ENCODE measurements at regions not wholly inside any gene's neighbourhood (a gene's known extent, or its start where the extent isn't known, plus 50 kb on each side); places are given as distances from the start of the nearest gene placed in this dataset.

DNA sequence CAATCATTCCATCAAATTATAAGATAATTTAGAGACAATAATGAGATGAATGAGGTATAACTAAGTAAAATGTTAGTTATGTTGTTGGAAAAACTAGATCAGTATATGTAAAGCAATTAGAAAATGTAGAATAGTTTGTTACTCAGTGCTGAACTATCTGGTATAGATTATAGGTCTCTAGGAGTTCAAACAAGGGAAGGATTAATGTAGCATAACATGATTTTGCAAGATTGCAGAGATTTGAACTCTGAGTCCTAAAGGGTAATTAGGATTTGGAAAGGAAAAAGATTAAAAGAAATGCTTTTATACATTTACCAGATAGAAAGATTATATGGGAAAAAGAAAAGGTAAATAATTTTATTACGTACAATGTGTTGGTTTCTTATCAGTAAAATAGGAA is 246.3 kb downstream of the KCNC2 start:
- POLR2A ChIA-PET: no interaction called here
- CTCF ChIA-PET: no interaction called here
- intact Hi-C loops (cut with micrococcal nuclease): no loop called here

DNA sequence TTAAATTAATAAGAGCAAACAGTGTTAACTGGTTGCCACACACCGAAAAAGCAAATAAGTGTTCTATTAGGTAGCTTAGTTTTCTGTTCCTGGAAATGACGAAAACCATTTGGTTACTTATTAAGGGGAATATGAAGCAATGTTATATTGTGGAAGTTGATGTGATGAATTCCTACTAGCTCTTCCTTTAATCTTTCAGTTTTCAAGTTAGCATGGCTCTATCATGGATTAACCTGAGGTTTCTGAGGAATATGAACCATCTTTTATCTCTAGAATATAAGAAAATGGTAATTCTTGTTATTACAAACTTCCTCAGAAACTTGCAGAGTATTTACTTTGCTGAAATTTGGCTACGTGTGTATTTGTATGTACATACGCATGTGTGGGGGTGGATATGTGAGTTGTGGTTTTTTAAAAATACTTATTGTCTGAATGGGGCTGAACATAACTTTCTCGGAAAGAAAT is 245.7 kb downstream of the KCNC2 start:
- POLR2A ChIA-PET: no interaction called here
- TF ChIP-seq, protein P1, sequence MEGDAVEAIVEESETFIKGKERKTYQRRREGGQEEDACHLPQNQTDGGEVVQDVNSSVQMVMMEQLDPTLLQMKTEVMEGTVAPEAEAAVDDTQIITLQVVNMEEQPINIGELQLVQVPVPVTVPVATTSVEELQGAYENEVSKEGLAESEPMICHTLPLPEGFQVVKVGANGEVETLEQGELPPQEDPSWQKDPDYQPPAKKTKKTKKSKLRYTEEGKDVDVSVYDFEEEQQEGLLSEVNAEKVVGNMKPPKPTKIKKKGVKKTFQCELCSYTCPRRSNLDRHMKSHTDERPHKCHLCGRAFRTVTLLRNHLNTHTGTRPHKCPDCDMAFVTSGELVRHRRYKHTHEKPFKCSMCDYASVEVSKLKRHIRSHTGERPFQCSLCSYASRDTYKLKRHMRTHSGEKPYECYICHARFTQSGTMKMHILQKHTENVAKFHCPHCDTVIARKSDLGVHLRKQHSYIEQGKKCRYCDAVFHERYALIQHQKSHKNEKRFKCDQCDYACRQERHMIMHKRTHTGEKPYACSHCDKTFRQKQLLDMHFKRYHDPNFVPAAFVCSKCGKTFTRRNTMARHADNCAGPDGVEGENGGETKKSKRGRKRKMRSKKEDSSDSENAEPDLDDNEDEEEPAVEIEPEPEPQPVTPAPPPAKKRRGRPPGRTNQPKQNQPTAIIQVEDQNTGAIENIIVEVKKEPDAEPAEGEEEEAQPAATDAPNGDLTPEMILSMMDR (IDR thresholded peaks at IDR 0.05): no peak
- CTCF ChIA-PET: no interaction called here
- H3K9me3 Mint-ChIP-seq: no peaks in the 10 kb centered on the region
- no peak for ATAC-seq (ENCODE audit: low read depth)
- no peak for DNase-seq
- H3K27me3 Mint-ChIP-seq: no peaks in the 10 kb centered on the region
- H3K4me3 Mint-ChIP-seq: no peak overlapping the region
- H3K27ac Mint-ChIP-seq: no peak overlapping the region
- H3K4me1 Mint-ChIP-seq: no peaks in the 10 kb centered on the region
- intact Hi-C loops (cut with micrococcal nuclease): no loop called here
- H3K36me3 Mint-ChIP-seq (ENCODE audit: low read depth): no peaks in the 10 kb centered on the region

More for the DNA sequence above, 246.3 kb downstream of the KCNC2 start:
- Mint-ChIP-seq H3K4me1 (no peaks in the 10 kb centered on the region), H3K36me3 (ENCODE audit: low read depth) (no peaks in the 10 kb centered on the region), H3K9me3 (no peaks in the 10 kb centered on the region), H3K4me3 (no peak overlapping the region), H3K27ac (no peak overlapping the region), H3K27me3 (no peaks in the 10 kb centered on the region)
- DNase-seq (no peak), ATAC-seq (ENCODE audit: low read depth) (no peak)
- TF ChIP-seq, protein P1 (IDR thresholded peaks at IDR 0.05): no peak

DNA sequence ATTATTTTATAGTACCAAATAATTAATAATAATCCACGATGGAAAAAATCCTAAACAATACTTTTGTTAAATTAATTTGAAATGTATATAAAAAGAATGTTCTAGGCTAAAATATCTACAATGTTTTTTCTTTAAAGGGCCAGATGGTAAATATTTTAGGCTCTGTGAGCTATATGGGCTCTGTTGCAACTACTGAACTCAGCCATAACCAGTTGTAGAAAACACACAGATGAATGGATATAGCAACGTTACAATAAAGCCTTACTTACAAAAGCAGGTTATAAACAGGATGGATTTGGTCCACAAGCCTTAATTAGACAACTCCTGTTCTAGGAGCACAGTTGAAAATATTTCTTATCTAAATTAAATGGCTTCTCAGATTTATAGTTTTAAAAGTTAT is 245.2 kb downstream of the KCNC2 start:
- DNase-seq (no peak), ATAC-seq (ENCODE audit: low read depth) (no peak)
- Mint-ChIP-seq H3K27me3 (no peaks in the 10 kb centered on the region), H3K4me1 (no peaks in the 10 kb centered on the region), H3K9me3 (no peaks in the 10 kb centered on the region), H3K27ac (no peak overlapping the region), H3K4me3 (no peak overlapping the region), H3K36me3 (ENCODE audit: low read depth) (no peaks in the 10 kb centered on the region)
- intact Hi-C loops (cut with micrococcal nuclease): no loop called here
- TF ChIP-seq, protein P1 (IDR thresholded peaks at IDR 0.05): no peak
- CTCF ChIA-PET: no interaction called here
- POLR2A ChIA-PET: no interaction called here

DNA sequence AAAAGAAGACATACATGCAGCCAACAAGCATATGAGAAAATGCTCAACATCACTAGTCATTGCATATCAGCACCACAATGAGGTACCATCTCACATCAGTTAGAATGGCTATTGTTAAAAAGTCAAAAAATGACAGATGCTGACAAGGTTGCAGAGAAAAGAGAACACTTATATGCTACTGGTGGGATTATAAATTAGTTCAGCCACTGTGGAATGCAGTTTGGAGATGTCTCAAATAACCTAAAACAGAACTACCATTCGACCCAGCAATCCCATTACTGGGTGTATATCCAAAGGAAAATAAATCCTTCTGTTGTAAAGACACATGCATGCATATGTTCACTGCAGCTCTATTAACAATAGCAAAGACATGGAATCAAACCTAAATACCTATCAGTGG is 238.4 kb downstream of the KCNC2 start:
- TF ChIP-seq, protein P1 (IDR thresholded peaks at IDR 0.05): no peak
- ChIA-PET CTCF (no interaction called here), POLR2A (no interaction called here)
- H3K27me3 Mint-ChIP-seq: no peaks in the 10 kb centered on the region
- no peaks in the 10 kb centered on the region for H3K36me3 Mint-ChIP-seq (ENCODE audit: low read depth)
- ATAC-seq (ENCODE audit: low read depth) (no peak), DNase-seq (no peak)
- H3K4me1 Mint-ChIP-seq: no peaks in the 10 kb centered on the region
- H3K9me3 Mint-ChIP-seq: peaks cover 2% of the 10 kb centered on the region
- no peak overlapping the region for H3K4me3 Mint-ChIP-seq
- intact Hi-C loops (cut with micrococcal nuclease): no loop called here
- no peak overlapping the region for H3K27ac Mint-ChIP-seq

DNA sequence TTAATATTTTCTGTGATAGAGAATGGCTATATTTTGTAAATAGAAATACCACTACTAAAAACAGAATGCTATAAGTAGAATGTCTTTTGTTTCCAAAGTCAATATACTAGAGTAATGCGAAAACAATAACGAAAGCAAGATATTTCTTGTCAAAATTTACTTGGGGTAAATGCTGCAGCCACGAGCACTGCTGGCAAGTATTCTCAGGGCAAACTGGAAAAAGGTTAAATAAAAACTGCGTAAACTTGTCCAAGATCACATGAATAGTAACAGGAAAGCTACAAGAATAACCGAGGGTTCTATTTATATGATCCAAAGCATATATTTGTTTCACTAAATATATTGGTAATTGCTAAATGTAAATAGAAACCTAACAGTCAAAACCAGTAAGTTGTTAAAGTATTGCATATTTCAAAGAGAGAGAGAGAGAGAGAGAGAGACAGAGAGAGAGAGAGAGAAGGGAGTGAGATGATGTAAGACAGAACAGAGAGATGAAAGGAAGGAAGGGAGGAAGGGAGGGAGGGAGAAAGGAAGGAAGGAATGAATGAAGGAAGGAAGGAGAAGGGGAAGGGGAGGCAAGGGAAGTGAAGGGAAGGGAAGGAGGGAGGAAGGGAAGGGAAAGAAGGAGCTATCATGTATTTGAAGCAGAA is 231.7 kb downstream of the KCNC2 start:
- Mint-ChIP-seq H3K4me1 (no peaks in the 10 kb centered on the region), H3K36me3 (ENCODE audit: low read depth) (no peaks in the 10 kb centered on the region), H3K27ac (no peak overlapping the region), H3K9me3 (peaks cover 2% of the 10 kb centered on the region), H3K4me3 (no peak overlapping the region), H3K27me3 (no peaks in the 10 kb centered on the region)
- ATAC-seq (ENCODE audit: low read depth) (no peak), DNase-seq (no peak)
- ChIA-PET CTCF (no interaction called here), POLR2A (no interaction called here)
- intact Hi-C loops (cut with micrococcal nuclease): no loop called here
- TF ChIP-seq, protein P1 (IDR thresholded peaks at IDR 0.05): no peak

Data from activated B cell treated with CpG ODN at 0.5 μM for 24 hours (primary cell).